GM12801 (cell line): ENCODE measurements at regions not wholly inside any gene's neighbourhood (a gene's known extent, or its start where the extent isn't known, plus 50 kb on each side); places are given as distances from the start of the nearest gene placed in this dataset.

Experiments
- TF ChIP-seq, protein P1 (sequence below): IDR thresholded peaks from one replicate; pipeline ENCODE4 v1.5.1; 2011; ENCODE audit warnings: control low read depth; ENCODE audit not compliant: insufficient read length; ENCODE audit errors: extremely low read depth

DNA sequence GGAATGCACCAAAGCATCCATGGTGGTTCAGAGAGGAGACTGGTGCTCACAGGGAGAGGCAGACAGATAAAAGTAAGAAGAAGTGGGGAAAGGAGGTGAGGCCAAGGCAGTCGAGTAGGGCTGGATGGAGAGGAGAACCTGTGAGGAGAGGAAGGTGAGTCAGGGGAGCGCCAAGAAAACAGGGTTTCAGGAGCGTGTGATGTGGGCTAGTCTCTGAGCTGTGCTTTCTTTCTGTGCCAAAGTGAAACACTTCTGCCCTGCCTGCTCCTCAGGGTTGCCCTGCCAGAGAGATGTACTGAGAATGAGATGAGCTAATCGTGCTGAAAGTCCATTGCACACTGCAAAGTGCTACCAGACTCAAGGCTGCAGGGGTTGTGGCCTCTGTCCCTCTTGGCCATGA is 310.7 kb upstream of the CCL2 start:
- TF ChIP-seq, protein P1, sequence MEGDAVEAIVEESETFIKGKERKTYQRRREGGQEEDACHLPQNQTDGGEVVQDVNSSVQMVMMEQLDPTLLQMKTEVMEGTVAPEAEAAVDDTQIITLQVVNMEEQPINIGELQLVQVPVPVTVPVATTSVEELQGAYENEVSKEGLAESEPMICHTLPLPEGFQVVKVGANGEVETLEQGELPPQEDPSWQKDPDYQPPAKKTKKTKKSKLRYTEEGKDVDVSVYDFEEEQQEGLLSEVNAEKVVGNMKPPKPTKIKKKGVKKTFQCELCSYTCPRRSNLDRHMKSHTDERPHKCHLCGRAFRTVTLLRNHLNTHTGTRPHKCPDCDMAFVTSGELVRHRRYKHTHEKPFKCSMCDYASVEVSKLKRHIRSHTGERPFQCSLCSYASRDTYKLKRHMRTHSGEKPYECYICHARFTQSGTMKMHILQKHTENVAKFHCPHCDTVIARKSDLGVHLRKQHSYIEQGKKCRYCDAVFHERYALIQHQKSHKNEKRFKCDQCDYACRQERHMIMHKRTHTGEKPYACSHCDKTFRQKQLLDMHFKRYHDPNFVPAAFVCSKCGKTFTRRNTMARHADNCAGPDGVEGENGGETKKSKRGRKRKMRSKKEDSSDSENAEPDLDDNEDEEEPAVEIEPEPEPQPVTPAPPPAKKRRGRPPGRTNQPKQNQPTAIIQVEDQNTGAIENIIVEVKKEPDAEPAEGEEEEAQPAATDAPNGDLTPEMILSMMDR, result no peak

DNA sequence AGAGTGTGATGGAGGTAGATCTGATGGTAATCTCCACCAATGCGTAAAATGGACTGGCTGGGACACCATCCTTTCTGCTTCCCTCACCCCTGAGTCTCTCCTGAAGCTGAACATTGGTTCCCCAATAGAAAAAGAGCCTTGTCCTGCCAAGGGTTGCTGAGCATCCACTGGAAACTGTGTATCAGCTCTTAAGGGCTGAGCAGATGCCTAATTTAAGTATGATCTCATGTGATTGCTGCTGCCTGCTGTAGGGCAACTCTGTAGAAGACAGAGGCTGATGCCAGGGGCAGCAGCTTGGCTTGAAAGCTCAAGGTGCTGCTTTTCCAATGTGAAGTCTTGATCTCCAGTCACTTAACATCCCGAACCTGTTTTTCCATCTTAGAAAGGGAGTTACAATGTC is 310.3 kb upstream of the CCL2 start:
- TF ChIP-seq, protein P1, result no peak

DNA sequence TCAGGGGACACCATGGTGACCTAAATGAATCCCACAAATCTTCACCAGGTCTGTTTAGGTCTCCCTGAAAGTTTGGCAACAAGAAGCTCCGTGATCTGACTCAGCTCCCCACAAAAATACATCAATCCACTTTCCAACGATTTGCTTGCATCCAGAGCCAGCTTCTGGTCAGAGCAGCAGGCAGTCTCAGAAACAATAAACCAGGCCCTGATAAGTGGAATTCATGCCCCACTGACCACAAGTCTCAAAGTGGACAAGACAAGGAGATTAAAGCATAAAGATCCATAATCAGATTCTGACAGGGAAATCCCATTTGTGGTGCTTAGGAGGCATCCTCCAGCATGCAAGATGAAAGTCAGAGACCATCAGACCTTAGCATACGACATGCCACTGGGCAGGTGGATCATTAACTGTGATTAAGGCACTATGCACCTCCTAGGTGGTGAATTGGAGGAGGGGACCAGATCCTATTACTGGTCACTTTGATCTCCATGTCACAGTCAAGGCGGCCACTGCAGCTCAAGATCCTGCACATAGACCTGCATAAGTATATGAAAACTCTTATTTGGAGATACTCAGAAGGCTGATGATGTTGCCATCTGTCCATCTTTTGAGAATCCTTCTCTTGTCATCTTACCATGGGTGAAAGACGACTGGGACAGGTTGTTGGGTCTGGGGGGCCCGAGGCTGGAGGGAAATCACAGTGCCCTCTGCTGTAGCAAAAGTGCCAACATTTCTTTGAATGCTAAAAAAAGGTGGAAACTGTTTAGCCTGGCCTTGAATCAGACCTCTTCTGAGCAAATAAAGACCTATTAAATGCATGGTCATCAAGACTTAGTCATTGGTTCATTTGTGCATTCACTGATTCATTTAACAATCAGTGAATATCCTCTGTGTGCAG is 309.2 kb upstream of the CCL2 start:
- TF ChIP-seq, protein P1, result no peak

DNA sequence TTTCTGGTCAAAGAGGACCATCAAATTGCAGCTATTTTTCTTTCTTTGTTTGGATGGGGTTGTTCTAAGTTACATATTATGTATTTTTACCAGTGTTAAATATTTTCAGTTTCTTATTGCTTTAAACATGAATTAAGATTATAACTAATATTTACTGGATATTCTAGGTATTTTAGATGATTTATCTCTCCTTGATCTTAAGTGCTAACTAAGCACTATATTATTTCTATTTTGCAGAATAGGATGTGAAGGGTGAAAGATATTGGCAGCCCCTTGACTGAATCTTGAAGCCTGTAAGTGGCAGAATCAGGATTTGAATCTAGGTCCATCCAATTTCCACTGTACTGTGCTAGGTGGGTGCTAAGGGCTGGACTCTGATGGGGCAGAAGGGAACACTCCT is 307.3 kb upstream of the CCL2 start:
- TF ChIP-seq, protein P1, result no peak

DNA sequence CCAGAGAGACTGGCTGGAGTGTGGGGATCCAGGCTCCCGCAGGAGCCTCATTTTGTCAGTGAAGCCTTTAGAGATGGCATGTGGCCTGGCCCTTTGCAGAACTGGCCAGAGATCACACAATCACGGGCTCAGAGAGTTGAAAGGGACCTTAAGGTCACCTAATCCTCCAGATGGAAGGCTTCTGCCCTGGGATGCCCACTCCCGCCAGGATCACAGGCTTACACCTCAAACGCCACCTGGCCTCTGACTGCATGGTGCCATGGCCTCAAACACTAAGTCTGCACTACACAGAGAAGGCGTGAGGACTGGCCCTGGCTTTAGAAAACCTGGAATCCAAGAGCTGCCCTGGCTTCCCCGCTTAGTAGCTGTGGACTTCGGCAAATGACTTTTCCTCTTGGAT is 306.8 kb upstream of the CCL2 start:
- TF ChIP-seq, protein P1, result no peak

DNA sequence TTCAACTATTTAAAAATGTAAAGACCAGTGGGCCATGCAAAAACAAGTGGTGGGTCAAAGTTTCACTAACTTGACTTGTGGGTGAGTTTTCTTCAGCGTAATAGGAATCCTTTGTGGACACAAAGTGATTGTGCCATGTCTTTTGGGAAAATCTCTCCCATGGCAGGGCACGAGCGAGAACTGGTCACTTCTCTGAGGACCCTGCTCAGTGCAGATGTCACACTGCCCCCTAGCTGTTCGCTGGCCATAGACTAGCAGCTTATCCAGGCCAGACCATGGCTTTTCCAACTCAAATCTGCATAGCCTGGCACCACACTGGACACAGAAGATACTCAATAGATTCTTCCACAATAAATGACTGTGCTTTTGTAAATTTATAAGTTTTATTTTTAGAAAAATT is 306.0 kb upstream of the CCL2 start:
- TF ChIP-seq, protein P1, result no peak

DNA sequence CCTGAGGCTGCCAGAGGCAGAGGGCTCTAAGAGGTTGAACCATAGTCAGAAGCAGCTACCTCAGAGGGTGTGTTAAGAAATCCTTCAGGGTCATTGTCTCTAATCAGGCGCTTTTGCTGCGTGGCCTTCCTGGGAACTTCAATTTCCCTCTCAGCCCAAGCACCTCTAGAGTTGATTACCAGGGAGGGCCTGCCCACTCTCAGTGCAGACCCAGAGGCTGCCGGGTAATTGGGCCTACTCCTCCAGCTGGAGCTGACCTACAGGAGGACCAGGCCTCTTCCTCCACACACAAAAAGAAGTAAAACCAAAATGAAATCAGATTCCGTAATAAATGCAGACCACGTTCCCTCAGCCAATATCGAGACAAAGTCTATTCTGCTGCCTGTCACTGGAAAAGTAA is 305.0 kb upstream of the CCL2 start:
- TF ChIP-seq, protein P1, result no peak
